Stimulated activated CD8-positive, alpha-beta memory T cell treated with anti-CD3 and anti-CD28 coated beads, Interleukin-4, amount 100 ng/mL, for 1 hour (primary cell): ENCODE measurements at regions not wholly inside any gene's neighbourhood (a gene's known extent, or its start where the extent isn't known, plus 50 kb on each side); places are given as distances from the start of the nearest gene placed in this dataset.

Source experiments
- DNase-seq, 2 donors: peaks; one replicate each; pipeline ENCODE4 v3.0.0-alpha.2; 2020; ENCODE audit warnings: low read depth in 2 of 2, low spot score in 1 of 2

- no peak for DNase-seq
Measured at GRCh38 chr6:12578751-12579150, 137.8 kb upstream of the PHACTR1 start.

- no peak for DNase-seq
Measured at GRCh38 chr6:12580290-12580689, 136.3 kb upstream of the PHACTR1 start.

GRCh38 chr6:12582421-12583110 is 134.0 kb upstream of the PHACTR1 start:
- DNase-seq: no peak

- no peak for DNase-seq
Measured at GRCh38 chr6:12584631-12585405, 131.7 kb upstream of the PHACTR1 start.

GRCh38 chr6:12585497-12585958 is 131.0 kb upstream of the PHACTR1 start:
- no peak for DNase-seq

GRCh38 chr6:12586721-12587480 is 129.7 kb upstream of the PHACTR1 start:
- no peak for DNase-seq

GRCh38 chr6:12590901-12591300 is 125.7 kb upstream of the PHACTR1 start:
- no peak for DNase-seq

GRCh38 chr6:12592634-12593033 is 123.9 kb upstream of the PHACTR1 start:
- no peak for DNase-seq

GRCh38 chr6:12593771-12594529 is 122.6 kb upstream of the PHACTR1 start:
- no peak for DNase-seq

- no peak for DNase-seq
Measured at GRCh38 chr6:12594530-12594893, 122.1 kb upstream of the PHACTR1 start.

GRCh38 chr6:12595161-12595811 is 121.3 kb upstream of the PHACTR1 start:
- no peak for DNase-seq

GRCh38 chr6:12596731-12597130 is 119.8 kb upstream of the PHACTR1 start:
- no peak for DNase-seq

- no peak for DNase-seq
Measured at GRCh38 chr6:12598919-12599318, 117.6 kb upstream of the PHACTR1 start.

- no peak for DNase-seq
Measured at GRCh38 chr6:12601881-12602280, 114.7 kb upstream of the PHACTR1 start.

GRCh38 chr6:12602342-12602741 is 114.2 kb upstream of the PHACTR1 start:
- DNase-seq: no peak

GRCh38 chr6:12602951-12603672 is 113.5 kb upstream of the PHACTR1 start:
- no peak for DNase-seq

GRCh38 chr6:12603673-12604049 is 112.9 kb upstream of the PHACTR1 start:
- DNase-seq: no peak

- DNase-seq: peak in 1 of 2 donors; percentile 2
Measured at GRCh38 chr6:12605888-12606345, 110.7 kb upstream of the PHACTR1 start.

GRCh38 chr6:12606616-12607015 is 110.0 kb upstream of the PHACTR1 start:
- DNase-seq: no peak
